Activated CD4-positive, alpha-beta T cell treated with anti-CD3 and anti-CD28 coated beads, Interleukin-2, amount 10 ng/mL, durations not matched to agents 24 days and 14 days (primary cell): ENCODE measurements at regions not wholly inside any gene's neighbourhood (a gene's known extent, or its start where the extent isn't known, plus 50 kb on each side); places are given as distances from the start of the nearest gene placed in this dataset.
"Not testable (repeated sequence)": the region's sequence is repeated elsewhere in the genome, so short reads cannot be mapped to it uniquely, and the experiment has no call there.

Experiments used
- DNase-seq: peaks from one replicate; pipeline ENCODE4 v3.0.0; 2022
- H3K27ac Mint-ChIP-seq: one replicate; pipeline ENCODE4 v1.8.0; 2022; ENCODE audit warnings: mild to moderate bottlenecking, mixed read lengths
- H3K27me3 Mint-ChIP-seq: one replicate; pipeline ENCODE4 v1.8.0; 2022; ENCODE audit warnings: mixed read lengths
- H3K36me3 Mint-ChIP-seq: one replicate; pipeline ENCODE4 v1.8.0; 2022; ENCODE audit warnings: low read depth, mild to moderate bottlenecking, mixed read lengths
- H3K4me1 Mint-ChIP-seq: one replicate; pipeline ENCODE4 v1.8.0; 2021; ENCODE audit warnings: mixed read lengths
- H3K4me3 Mint-ChIP-seq: one replicate; pipeline ENCODE4 v1.8.0; 2022; ENCODE audit warnings: mild to moderate bottlenecking, moderate library complexity, mixed read lengths
- H3K9me3 Mint-ChIP-seq: one replicate; pipeline ENCODE4 v1.8.0; 2021; ENCODE audit warnings: mixed read lengths
- intact Hi-C: fragments of 100-400 bp; cut with micrococcal nuclease; formaldehyde crosslinking; loops from one replicate; pipeline ENCODE4 v1.15.1; 2023

DNA sequence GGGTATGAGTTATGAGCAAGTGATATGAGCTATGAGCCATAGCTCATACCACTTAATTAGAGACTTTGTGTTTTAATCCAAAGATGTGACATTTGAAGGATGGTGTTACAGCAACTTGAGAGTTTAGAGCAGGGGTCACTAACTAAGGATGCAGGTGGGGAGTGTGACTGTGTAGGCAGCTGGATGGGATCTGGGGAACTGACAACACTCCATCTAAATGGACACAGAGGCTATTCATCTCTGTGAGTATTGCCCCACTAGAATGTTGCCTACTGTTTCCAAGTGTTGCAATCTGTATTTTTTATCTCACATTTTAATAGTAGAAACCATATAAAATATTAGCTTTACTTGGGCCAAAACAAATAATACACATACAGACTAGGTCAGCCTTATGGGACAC, 488.1 kb upstream of the DAB2 start:
- Mint-ChIP-seq H3K27me3 (peaks cover 7% of the 10 kb centered on the region), H3K4me1 (peaks cover 2% of the 10 kb centered on the region), H3K4me3 (no peak overlapping the region), H3K9me3 (no peaks in the 10 kb centered on the region), H3K36me3 (no peaks in the 10 kb centered on the region), H3K27ac (no peak overlapping the region)
- no peak for DNase-seq
- intact Hi-C loops: no loop called here

DNA sequence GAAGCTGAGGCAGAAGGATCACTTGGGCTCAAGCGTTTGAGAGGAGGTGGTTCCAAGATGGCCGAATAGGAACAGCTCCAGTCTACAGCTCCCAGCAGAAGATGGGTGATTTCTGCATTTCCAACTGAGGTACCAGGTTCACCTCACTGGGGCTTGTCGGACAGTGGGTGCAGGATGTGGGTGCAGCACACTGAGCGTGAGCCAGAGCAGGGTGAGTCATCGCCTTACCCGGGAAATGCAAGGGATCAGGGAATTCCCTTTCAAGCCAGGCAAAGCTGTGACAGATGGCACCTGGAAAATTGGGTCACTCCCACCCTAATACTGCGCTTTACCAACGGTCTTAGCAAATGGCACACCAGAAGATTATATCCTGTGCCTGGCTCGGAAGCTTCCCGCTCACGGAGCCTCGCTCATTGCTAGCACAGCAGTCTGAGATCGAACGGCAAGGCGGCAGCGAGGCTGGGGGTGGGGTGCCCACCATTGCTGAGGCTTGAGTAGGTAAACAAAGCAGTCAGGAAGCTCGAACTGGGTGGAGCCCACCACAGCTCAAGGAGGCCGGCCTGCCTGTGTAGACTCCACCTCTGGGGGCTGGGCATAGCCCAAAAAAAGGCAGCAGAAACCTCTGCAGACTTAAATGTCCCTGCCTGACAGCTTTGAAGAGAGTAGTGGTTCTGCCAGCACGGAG, 482.6 kb upstream of the DAB2 start:
- H3K36me3 Mint-ChIP-seq, DNase-seq, H3K27ac Mint-ChIP-seq, H3K4me1 Mint-ChIP-seq, H3K9me3 Mint-ChIP-seq, intact Hi-C loops, H3K27me3 Mint-ChIP-seq, H3K4me3 Mint-ChIP-seq: not testable (repeated sequence)

DNA sequence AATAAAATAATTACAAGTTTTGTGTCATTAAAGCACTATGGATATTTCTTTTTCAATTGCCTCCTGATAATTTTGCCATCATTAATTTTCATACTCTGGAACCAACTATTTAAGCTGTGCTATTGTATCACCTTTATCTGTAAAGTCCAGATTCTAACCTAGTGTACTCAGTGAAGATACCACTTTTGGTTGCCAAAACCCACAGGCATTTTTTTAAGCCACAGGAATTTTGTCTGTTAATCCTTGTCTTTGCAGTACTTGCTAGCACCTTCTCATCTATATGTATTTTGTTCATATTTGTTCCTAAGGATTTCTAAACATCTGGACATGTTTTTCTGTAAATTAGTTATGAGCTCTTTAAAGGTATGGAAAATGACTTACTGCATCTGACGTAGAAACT, 481.4 kb upstream of the DAB2 start:
- intact Hi-C loops: no loop called here
- H3K4me3 Mint-ChIP-seq: no peak overlapping the region
- peaks cover 4% of the 10 kb centered on the region for H3K27me3 Mint-ChIP-seq
- no peaks in the 10 kb centered on the region for H3K36me3 Mint-ChIP-seq
- DNase-seq: no peak
- no peaks in the 10 kb centered on the region for H3K9me3 Mint-ChIP-seq
- no peaks in the 10 kb centered on the region for H3K4me1 Mint-ChIP-seq
- no peak overlapping the region for H3K27ac Mint-ChIP-seq

DNA sequence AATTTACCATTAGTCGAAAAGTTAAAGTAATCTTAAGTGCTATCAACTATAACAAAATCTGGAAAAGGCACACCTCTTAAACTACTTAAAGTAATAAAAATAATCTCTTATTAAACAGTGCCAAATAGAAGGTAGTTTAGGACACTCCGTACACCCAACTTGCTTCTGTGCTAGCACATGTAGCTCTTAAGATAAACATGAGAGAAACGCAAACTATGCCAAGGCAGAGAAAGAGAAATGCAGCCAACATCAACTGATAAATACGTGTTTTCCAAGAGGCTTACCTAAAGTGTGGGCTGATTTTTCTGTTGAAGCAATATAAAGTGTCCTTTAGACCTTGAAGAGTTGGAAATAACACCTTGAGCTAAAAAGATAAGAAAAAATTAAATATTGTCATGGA, 480.6 kb upstream of the DAB2 start:
- H3K27ac Mint-ChIP-seq: no peak overlapping the region
- H3K4me1 Mint-ChIP-seq: no peaks in the 10 kb centered on the region
- intact Hi-C loops: no loop called here
- H3K9me3 Mint-ChIP-seq: no peaks in the 10 kb centered on the region
- H3K36me3 Mint-ChIP-seq: no peaks in the 10 kb centered on the region
- no peak for DNase-seq
- H3K4me3 Mint-ChIP-seq: no peak overlapping the region
- peaks cover 4% of the 10 kb centered on the region for H3K27me3 Mint-ChIP-seq

DNA sequence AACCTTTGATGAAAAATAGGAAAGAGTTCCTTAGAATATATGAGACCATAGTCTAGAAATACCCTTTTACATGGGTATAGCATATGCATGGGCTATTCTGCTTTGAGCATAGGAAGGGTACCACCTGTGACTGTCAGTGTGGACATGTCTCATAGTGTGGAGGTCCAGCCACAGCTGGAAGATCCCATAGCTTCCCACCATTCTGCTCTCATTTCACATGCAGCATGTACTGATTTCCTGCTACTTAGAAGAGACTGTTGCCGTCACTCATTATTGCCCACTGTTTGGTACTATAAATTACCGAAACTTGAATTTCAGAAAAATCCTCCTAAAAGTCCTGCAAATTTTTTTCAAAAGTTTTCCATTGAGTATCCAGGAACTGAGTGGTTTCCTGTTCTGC, 477.8 kb upstream of the DAB2 start:
- no peaks in the 10 kb centered on the region for H3K36me3 Mint-ChIP-seq
- no peak overlapping the region for H3K27ac Mint-ChIP-seq
- no peak for DNase-seq
- H3K27me3 Mint-ChIP-seq: peaks cover 6% of the 10 kb centered on the region
- H3K9me3 Mint-ChIP-seq: peaks cover 6% of the 10 kb centered on the region
- no peak overlapping the region for H3K4me3 Mint-ChIP-seq
- no peaks in the 10 kb centered on the region for H3K4me1 Mint-ChIP-seq
- intact Hi-C loops: no loop called here

DNA sequence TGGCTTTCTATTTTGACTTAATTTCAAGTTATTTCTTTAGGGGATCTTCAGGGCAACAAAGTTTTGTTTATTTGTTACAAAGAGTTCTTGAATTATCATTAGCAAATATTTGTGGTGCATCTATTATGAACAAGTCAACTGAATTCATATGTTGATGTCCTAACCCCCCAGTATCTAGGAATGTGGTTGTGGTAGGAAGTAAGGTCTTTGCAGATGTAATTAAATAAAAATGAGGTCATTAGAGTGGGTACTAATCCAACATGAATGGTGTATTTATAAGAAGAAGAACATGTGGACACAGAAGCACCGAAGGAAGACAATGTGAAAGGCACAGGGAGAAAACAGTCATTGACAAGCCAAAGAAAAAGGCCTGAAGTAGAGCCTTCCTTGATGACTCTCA, 474.0 kb upstream of the DAB2 start:
- H3K4me3 Mint-ChIP-seq: no peak overlapping the region
- H3K9me3 Mint-ChIP-seq: peaks cover 6% of the 10 kb centered on the region
- H3K4me1 Mint-ChIP-seq: no peaks in the 10 kb centered on the region
- no peak for DNase-seq
- H3K27ac Mint-ChIP-seq: no peak overlapping the region
- intact Hi-C loops: no loop called here
- no peaks in the 10 kb centered on the region for H3K36me3 Mint-ChIP-seq
- H3K27me3 Mint-ChIP-seq: peaks cover 6% of the 10 kb centered on the region

DNA sequence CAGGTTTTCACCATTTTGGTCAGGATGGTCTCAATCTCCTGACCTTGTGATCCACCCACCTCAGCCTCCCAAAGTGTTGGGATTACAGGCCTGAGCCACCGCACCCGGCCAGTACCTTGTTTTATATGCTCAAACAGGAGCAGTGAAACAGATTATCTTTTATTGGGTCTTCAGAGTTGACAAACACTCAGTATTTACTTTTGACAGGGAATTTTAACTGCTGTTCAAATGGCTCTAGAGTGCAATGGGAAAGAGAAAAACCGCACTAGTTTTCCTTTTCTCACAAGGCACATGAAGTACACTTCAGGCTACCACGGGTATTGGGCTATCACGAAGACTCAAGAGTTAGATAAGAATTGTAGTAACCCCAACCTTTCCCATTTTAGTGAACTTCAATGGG, 471.9 kb upstream of the DAB2 start:
- intact Hi-C loops: no loop called here
- H3K9me3 Mint-ChIP-seq: peaks cover 6% of the 10 kb centered on the region
- no peaks in the 10 kb centered on the region for H3K4me1 Mint-ChIP-seq
- peaks cover 3% of the 10 kb centered on the region for H3K27me3 Mint-ChIP-seq
- no peak overlapping the region for H3K4me3 Mint-ChIP-seq
- DNase-seq: no peak
- H3K36me3 Mint-ChIP-seq: no peaks in the 10 kb centered on the region
- H3K27ac Mint-ChIP-seq: no peak overlapping the region

DNA sequence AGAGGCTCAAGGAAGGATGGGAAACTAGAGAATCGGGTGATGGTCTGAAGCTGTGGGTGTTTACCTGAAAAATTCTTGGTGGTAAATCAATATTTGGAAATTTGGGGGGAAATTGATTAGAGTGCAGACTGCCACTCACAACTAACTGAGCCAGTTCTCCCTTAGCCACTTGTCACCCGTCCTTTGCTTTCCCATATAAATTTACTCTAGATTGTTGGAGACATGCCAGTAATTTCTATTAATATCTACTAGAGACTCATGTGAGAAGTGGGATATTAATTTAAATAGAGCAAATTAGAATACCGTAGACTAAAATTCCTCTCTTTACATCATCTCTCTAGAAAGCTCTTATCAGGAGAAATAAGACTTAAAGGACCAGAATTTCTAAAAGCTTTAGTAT, 471.3 kb upstream of the DAB2 start:
- intact Hi-C loops: no loop called here
- H3K9me3 Mint-ChIP-seq: peaks cover 6% of the 10 kb centered on the region
- H3K4me1 Mint-ChIP-seq: no peaks in the 10 kb centered on the region
- H3K27me3 Mint-ChIP-seq: peaks cover 3% of the 10 kb centered on the region
- DNase-seq: no peak
- no peak overlapping the region for H3K27ac Mint-ChIP-seq
- H3K4me3 Mint-ChIP-seq: no peak overlapping the region
- no peaks in the 10 kb centered on the region for H3K36me3 Mint-ChIP-seq

DNA sequence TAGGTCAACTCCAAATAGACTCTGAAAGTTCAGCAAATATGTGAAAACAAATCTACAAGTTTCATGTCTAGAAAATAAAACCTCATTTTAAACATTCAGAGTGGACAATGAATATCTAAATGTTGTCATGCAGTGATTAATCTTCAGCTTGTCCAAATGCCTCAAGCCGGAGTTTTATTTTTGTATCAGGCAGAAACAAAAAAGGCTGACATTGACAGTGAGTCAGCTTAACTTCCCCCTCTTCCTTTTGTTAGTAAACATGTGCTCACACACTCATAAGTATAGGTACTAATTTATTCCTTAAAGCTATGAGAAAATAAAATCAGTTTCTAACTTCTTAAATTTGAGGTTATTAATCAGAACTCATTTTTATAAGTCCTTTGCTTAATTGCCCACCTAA, 467.9 kb upstream of the DAB2 start:
- no peaks in the 10 kb centered on the region for H3K36me3 Mint-ChIP-seq
- intact Hi-C loops: no loop called here
- no peak overlapping the region for H3K27ac Mint-ChIP-seq

DNA sequence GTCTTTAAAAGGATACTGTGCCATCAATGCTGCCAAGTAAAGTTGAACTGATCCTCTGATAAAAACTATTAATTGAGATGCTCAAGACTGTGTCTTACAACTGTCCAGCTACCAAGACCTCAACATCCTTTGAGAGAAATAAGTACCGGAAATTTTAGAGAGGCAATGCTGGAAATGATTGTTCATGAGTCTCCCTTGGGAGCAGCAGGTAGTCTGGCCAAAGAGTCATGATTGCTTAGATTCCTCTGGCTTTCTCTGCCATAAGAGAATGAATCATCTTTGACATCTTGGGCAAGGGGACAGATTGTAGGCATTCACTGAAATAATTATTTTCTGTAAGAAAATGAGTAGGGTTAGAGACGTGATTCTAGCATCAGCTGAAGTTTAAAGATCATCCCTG, 466.6 kb upstream of the DAB2 start:
- peaks cover 3% of the 10 kb centered on the region for H3K27me3 Mint-ChIP-seq
- no peak overlapping the region for H3K27ac Mint-ChIP-seq
- H3K4me1 Mint-ChIP-seq: no peaks in the 10 kb centered on the region
- no peak for DNase-seq
- no peaks in the 10 kb centered on the region for H3K9me3 Mint-ChIP-seq
- H3K36me3 Mint-ChIP-seq: no peaks in the 10 kb centered on the region
- no peak overlapping the region for H3K4me3 Mint-ChIP-seq
- intact Hi-C loops: no loop called here

More for the DNA sequence above, 467.9 kb upstream of the DAB2 start:
- Mint-ChIP-seq H3K4me3 (no peak overlapping the region), H3K4me1 (no peaks in the 10 kb centered on the region), H3K27me3 (peaks cover 3% of the 10 kb centered on the region), H3K9me3 (no peaks in the 10 kb centered on the region)
- no peak for DNase-seq

DNA sequence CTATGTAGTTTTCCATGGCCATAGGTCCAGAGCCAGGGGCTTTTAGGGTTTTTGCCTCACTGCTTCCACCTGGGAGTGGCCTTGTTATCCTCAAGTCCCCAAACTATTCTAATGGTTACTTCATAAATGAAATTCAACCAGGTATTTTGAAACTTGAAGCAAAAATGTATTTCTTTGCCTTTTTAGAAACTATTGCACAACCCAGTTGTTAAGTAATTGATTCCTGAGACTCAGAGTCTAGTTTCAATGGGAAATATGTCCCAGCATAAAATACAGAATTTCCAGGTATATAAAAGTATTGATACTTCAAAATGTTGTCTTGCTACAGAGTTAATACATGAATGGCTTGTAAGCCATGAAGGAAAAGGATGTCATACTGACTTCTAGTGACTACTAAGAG, 456.2 kb upstream of the DAB2 start:
- no peaks in the 10 kb centered on the region for H3K36me3 Mint-ChIP-seq
- intact Hi-C loops: no loop called here
- H3K9me3 Mint-ChIP-seq: no peaks in the 10 kb centered on the region
- H3K27ac Mint-ChIP-seq: no peak overlapping the region
- H3K4me1 Mint-ChIP-seq: no peaks in the 10 kb centered on the region
- no peak overlapping the region for H3K4me3 Mint-ChIP-seq
- H3K27me3 Mint-ChIP-seq: peaks cover 4% of the 10 kb centered on the region
- no peak for DNase-seq

DNA sequence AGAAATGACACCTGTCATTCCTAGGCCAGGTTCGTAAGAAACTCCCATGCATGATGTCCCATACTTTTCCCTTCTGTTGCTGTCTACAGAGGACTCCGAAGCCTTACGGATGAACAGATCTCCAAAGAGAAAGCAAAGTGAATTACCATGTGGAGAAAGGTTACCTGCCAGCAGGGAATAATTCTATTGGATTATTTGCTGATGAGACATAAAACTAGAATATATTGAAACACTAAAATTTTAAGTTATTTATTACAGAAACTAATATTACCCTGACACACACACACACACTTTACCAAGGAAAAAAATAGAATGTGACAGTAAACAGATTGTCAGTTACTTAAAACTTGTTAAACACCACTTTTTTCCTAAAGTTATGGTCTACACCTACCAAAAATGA, 452.7 kb upstream of the DAB2 start:
- Mint-ChIP-seq H3K4me1 (no peaks in the 10 kb centered on the region), H3K4me3 (no peak overlapping the region), H3K9me3 (no peaks in the 10 kb centered on the region), H3K36me3 (no peaks in the 10 kb centered on the region), H3K27ac (no peak overlapping the region), H3K27me3 (peaks cover 4% of the 10 kb centered on the region)
- DNase-seq: no peak
- intact Hi-C loops: no loop called here

DNA sequence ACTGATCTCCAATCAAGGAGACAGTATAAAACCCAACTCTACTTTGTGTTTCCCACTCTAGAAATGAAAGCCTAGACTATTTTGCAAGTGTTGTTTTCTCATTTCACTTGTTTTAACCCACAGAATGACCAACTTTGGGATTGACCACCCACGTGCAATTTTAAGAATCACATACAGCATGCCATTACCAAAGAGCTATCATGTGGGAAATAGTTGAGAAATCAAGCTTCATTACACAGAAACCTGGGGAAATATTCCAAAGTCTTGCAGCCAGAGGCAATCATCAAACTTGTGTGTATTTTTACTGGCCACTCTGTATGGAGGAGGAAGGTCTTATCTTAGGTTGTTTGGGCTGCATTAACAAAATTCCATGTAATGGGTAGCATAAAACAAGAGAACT, 451.4 kb upstream of the DAB2 start:
- DNase-seq: no peak
- no peak overlapping the region for H3K4me3 Mint-ChIP-seq
- H3K9me3 Mint-ChIP-seq: no peaks in the 10 kb centered on the region
- H3K27ac Mint-ChIP-seq: no peak overlapping the region
- intact Hi-C loops: no loop called here
- peaks cover 4% of the 10 kb centered on the region for H3K27me3 Mint-ChIP-seq
- H3K4me1 Mint-ChIP-seq: no peaks in the 10 kb centered on the region
- no peaks in the 10 kb centered on the region for H3K36me3 Mint-ChIP-seq

DNA sequence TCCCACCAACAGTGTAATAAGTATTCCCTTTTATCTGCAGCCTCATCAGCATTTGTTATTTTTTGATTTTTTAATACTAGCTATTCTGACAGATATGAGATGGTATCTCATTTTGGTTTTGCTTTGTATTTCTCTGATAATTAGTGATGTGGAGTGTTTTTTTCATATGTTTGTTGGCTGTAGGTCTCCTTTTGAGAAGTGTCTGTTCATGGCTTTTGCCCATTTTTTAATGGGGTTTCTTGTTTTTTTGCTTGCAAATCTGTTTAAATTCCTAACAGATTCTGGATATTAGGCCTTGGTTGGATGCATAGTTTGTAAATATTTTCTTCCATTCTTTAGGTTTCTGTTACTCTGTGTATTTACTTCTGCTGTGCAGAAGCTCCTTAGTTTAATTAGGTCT, 445.4 kb upstream of the DAB2 start:
- intact Hi-C loops: no loop called here
- H3K36me3 Mint-ChIP-seq: no peaks in the 10 kb centered on the region
- no peak for DNase-seq
- H3K4me3 Mint-ChIP-seq: no peak overlapping the region
- H3K4me1 Mint-ChIP-seq: no peaks in the 10 kb centered on the region
- H3K27ac Mint-ChIP-seq: no peak overlapping the region
- H3K9me3 Mint-ChIP-seq: peaks cover 9% of the 10 kb centered on the region
- peaks cover 3% of the 10 kb centered on the region for H3K27me3 Mint-ChIP-seq

DNA sequence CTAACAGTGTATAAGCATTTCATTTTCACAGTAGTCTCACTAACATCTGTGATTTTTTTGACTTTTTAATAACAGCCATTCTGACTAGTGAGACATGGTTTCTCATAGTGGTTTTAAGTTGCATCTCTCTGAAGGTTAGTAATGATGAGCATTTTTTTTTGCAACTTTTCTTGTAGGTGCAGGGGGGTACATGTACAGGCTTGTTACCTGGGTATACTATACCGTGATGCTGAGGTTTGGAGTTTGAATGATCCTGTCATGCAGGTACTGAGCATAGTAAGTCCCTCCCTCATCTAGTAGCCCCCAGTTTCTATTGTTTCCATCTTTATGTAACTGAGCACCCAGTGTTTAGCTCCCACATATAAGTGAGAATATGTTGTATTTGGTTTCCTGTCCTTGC, 444.6 kb upstream of the DAB2 start:
- intact Hi-C loops: no loop called here
- Mint-ChIP-seq H3K27me3 (no peaks in the 10 kb centered on the region), H3K36me3 (no peaks in the 10 kb centered on the region), H3K4me1 (no peaks in the 10 kb centered on the region), H3K4me3 (no peak overlapping the region), H3K27ac (no peak overlapping the region), H3K9me3 (peaks cover 9% of the 10 kb centered on the region)
- DNase-seq: no peak
